ENCODE measurements at regions not wholly inside any gene's neighbourhood (a gene's known extent, or its start where the extent isn't known, plus 50 kb on each side); places are given as distances from the start of the nearest gene placed in this dataset.

- no peaks in the 10 kb centered on the region for H3K36me3 ChIP-seq (replicated peaks in 1 of 2; ENCODE audit: control insufficient read depth in 1 of 2, insufficient read depth in 2 of 2, low read length in 2 of 2)
- no peak overlapping the region for H2AFZ ChIP-seq (ENCODE audit: low read length)
- 16% methylated on average over 3 of the region's 3 CpGs for WGBS (ENCODE audit: low lambda C conversion rate)
- TF ChIP-seq ZNF775 (CRISPR knock-in tag; IDR thresholded peaks at IDR 0.05; ENCODE audit: borderline replicate concordance) (no peak), ZNF737 (CRISPR knock-in tag; IDR thresholded peaks at IDR 0.05; ENCODE audit: borderline replicate concordance) (no peak)
- H3K4me3 ChIP-seq (replicated peaks in 1 of 3; ENCODE audit: insufficient read depth in 1 of 3, low read depth in 2 of 3, low read length in 3 of 3), result no peak overlapping the region
- peaks cover 35% of the 10 kb centered on the region for H3K9me3 ChIP-seq (ENCODE audit: low read length)
- ChIA-PET CTCF (ENCODE audit: low intra/inter-chr PET ratio, low total read pairs) (no interaction called here), POLR2A (no interaction called here)
- no peaks in the 10 kb centered on the region for H3K79me2 ChIP-seq (ENCODE audit: insufficient read depth, low read length)
- FAIRE-seq, result no peak
- no peaks in the 10 kb centered on the region for H3K4me1 ChIP-seq (ENCODE audit: insufficient read depth, low read length)
- no TSS peak for BruUV-seq (replicated peaks)
- no peaks in the 10 kb centered on the region for H3K27me3 ChIP-seq (ENCODE audit: control insufficient read depth in 1 of 2, insufficient read depth in 2 of 2, low read length in 2 of 2)
- H4K20me1 ChIP-seq (ENCODE audit: insufficient read depth, low read length), result no peaks in the 10 kb centered on the region
- DNase-seq (ENCODE audit: low spot score), result no peak
- no peak for ATAC-seq
- intact Hi-C loops (cut with micrococcal nuclease; ENCODE audit: unreplicated experiment), result no loop called here
- in situ Hi-C loops (cut with HindIII; ENCODE audit: extremely low pct_ligation_motif_present, low pct_unique_long_range_greater_than_20kb), result no loop called here
- H3K4me2 ChIP-seq (ENCODE audit: low read depth, low read length), result no peak overlapping the region
- no peak overlapping the region for H3K27ac ChIP-seq (ENCODE audit: extremely low read length, insufficient read depth, low read length)
- no peak overlapping the region for H3K9ac ChIP-seq (ENCODE audit: insufficient read depth, low read depth, low read length)
Observed at GRCh38 chr5:125306741-125307140, 560.3 kb upstream of the ZNF608 start.

GRCh38 chr5:125310749-125311148 lies 564.3 kb upstream of the ZNF608 start:
- ATAC-seq (no peak), FAIRE-seq (no peak), DNase-seq (ENCODE audit: low spot score) (no peak)
- H3K4me3 ChIP-seq (replicated peaks in 1 of 3; ENCODE audit: insufficient read depth in 1 of 3, low read depth in 2 of 3, low read length in 3 of 3), result no peak overlapping the region
- H4K20me1 ChIP-seq (ENCODE audit: insufficient read depth, low read length), result no peaks in the 10 kb centered on the region
- no peak overlapping the region for H2AFZ ChIP-seq (ENCODE audit: low read length)
- no peaks in the 10 kb centered on the region for H3K4me1 ChIP-seq (ENCODE audit: insufficient read depth, low read length)
- POLR2A ChIA-PET, result no interaction called here
- H3K9ac ChIP-seq (ENCODE audit: insufficient read depth, low read depth, low read length), result no peak overlapping the region
- peaks cover 39% of the 10 kb centered on the region for H3K9me3 ChIP-seq (ENCODE audit: low read length)
- H3K27ac ChIP-seq (ENCODE audit: extremely low read length, insufficient read depth, low read length), result no peak overlapping the region
- CTCF ChIA-PET (ENCODE audit: low intra/inter-chr PET ratio, low total read pairs), result no interaction called here
- in situ Hi-C loops (cut with HindIII; ENCODE audit: extremely low pct_ligation_motif_present, low pct_unique_long_range_greater_than_20kb) (no loop called here), intact Hi-C loops (cut with micrococcal nuclease; ENCODE audit: unreplicated experiment) (no loop called here)
- no peak overlapping the region for H3K4me2 ChIP-seq (ENCODE audit: low read depth, low read length)
- TF ChIP-seq ZNF761 (CRISPR knock-in tag; conservative IDR thresholded peaks at IDR 0.05), result no peak
- no peak for TF ChIP-seq MIER2 (CRISPR knock-in tag; IDR thresholded peaks at IDR 0.05)
- TF ChIP-seq CREB1 (IDR thresholded peaks at IDR 0.05), result no peak
- no peak for TF ChIP-seq CREB1 (CRISPR knock-in tag; IDR thresholded peaks at IDR 0.05)
- TF ChIP-seq ZNF180 (CRISPR knock-in tag; IDR thresholded peaks at IDR 0.05; ENCODE audit: borderline replicate concordance, low read depth), result no peak
- no peak for TF ChIP-seq ERF (CRISPR knock-in tag; IDR thresholded peaks at IDR 0.05)
- no peak for TF ChIP-seq FOXO4 (CRISPR knock-in tag; conservative IDR thresholded peaks at IDR 0.05)
- no peak for TF ChIP-seq NFE2L2 (IDR thresholded peaks at IDR 0.05; ENCODE audit: low read length)
- TF ChIP-seq ZNF569 (CRISPR knock-in tag; IDR thresholded peaks at IDR 0.05; ENCODE audit: borderline replicate concordance), result no peak
- no peak for TF ChIP-seq ZNF576 (CRISPR knock-in tag; IDR thresholded peaks at IDR 0.05)
- no peak for TF ChIP-seq CEBPZ (IDR thresholded peaks at IDR 0.05; ENCODE audit: low read length)
- no peak for TF ChIP-seq ZZZ3 (CRISPR knock-in tag; IDR thresholded peaks at IDR 0.05; ENCODE audit: borderline replicate concordance)
- H3K36me3 ChIP-seq (replicated peaks in 1 of 2; ENCODE audit: control insufficient read depth in 1 of 2, insufficient read depth in 2 of 2, low read length in 2 of 2), result no peaks in the 10 kb centered on the region
- H3K79me2 ChIP-seq (ENCODE audit: insufficient read depth, low read length), result no peaks in the 10 kb centered on the region
- no peaks in the 10 kb centered on the region for H3K27me3 ChIP-seq (ENCODE audit: control insufficient read depth in 1 of 2, insufficient read depth in 2 of 2, low read length in 2 of 2)
- BruUV-seq (replicated peaks), result no TSS peak

Measured in HepG2 (cell line).